ENCODE measurements at regions not wholly inside any gene's neighbourhood (a gene's known extent, or its start where the extent isn't known, plus 50 kb on each side); places are given as distances from the start of the nearest gene placed in this dataset.

DNA sequence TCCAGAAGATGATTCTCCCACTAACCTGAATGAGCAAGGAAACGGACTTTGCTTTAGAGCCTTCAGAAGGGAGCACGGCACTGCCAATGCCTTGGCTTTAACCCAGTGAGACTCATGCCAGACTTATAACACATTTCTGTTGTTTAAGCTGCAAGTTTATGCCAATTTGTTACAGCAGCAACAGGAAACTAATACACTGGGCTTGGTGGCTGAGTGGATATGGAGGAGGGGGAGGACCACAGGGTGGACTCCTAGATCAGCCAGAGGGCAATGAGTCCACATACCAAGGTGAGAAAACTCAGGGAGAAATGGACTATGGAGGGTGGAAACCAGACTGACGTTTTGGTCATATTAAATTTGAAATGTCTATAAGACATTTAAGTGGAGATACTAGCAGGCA is 156.2 kb upstream of the KCNJ6 start:
- WGBS (ENCODE audit: insufficient coverage, insufficient replicate concordance, low lambda C conversion rate, missing lambda C conversion rate), result 13% methylated on average over 3 of the region's 3 CpGs
- H3K9me3 ChIP-seq (replicated peaks; ENCODE audit: control insufficient read depth, insufficient read depth, low read length), result no peaks in the 10 kb centered on the region
- ChIA-PET POLR2A (no interaction called here), SMC1A (ENCODE audit: uncharacterized antibody, unreplicated experiment) (no interaction called here), CTCF (no interaction called here), RAD21 (ENCODE audit: unreplicated experiment) (no interaction called here)
- no peak overlapping the region for H3K27ac ChIP-seq (ENCODE audit: control insufficient read depth, insufficient read depth)
- no peak for ATAC-seq
- H3K36me3 ChIP-seq (ENCODE audit: control insufficient read depth in 2 of 2, insufficient read depth in 2 of 2, low read length in 1 of 2), result no peaks in the 10 kb centered on the region
- BruUV-seq (replicated peaks), result no TSS peak
- no peaks in the 10 kb centered on the region for H3K4me1 ChIP-seq (ENCODE audit: control insufficient read depth, insufficient read depth, low read length)
- in situ Hi-C loops (cut with MboI), result no loop called here
- no peaks in the 10 kb centered on the region for H4K20me1 ChIP-seq (ENCODE audit: control insufficient read depth, insufficient read depth)
- DNase-seq (ENCODE audit: low read depth, low spot score), result no peak
- no peak for TF ChIP-seq EZH2 (IDR thresholded peaks at IDR 0.05; ENCODE audit: borderline replicate concordance, control insufficient read depth, low read depth, low read length)
- TF ChIP-seq MEF2A (IDR thresholded peaks at IDR 0.05; ENCODE audit: insufficient read depth, low read depth, low read length), result no peak
- no peak for TF ChIP-seq NR2F1 (conservative IDR thresholded peaks at IDR 0.05)
- no peak for TF ChIP-seq RAD51 (IDR thresholded peaks at IDR 0.05)
- TF ChIP-seq BHLHE40 (IDR thresholded peaks at IDR 0.05; ENCODE audit: borderline replicate concordance in 1 of 2, low read depth in 2 of 2, low read length in 1 of 2), result no peak
- no peak for TF ChIP-seq CREB1 (IDR thresholded peaks at IDR 0.05; ENCODE audit: low read depth)
- TF ChIP-seq, protein P1, sequence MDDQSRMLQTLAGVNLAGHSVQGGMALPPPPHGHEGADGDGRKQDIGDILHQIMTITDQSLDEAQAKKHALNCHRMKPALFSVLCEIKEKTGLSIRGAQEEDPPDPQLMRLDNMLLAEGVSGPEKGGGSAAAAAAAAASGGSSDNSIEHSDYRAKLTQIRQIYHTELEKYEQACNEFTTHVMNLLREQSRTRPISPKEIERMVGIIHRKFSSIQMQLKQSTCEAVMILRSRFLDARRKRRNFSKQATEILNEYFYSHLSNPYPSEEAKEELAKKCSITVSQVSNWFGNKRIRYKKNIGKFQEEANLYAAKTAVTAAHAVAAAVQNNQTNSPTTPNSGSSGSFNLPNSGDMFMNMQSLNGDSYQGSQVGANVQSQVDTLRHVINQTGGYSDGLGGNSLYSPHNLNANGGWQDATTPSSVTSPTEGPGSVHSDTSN (IDR thresholded peaks at IDR 0.05; ENCODE audit: insufficient replicate concordance, low read depth, low read length), result no peak
- no peak for TF ChIP-seq NFIC (IDR thresholded peaks at IDR 0.05; ENCODE audit: low read depth, low read length)
- no peak for TF ChIP-seq MTA2 (IDR thresholded peaks at IDR 0.05; ENCODE audit: low read depth)
- TF ChIP-seq, protein P2, sequence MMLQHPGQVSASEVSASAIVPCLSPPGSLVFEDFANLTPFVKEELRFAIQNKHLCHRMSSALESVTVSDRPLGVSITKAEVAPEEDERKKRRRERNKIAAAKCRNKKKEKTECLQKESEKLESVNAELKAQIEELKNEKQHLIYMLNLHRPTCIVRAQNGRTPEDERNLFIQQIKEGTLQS (IDR thresholded peaks at IDR 0.05; ENCODE audit: borderline replicate concordance, extremely low read depth, low read depth, low read length), result no peak
- TF ChIP-seq TCF12 (IDR thresholded peaks at IDR 0.05; ENCODE audit: low read depth, low read length), result no peak
- no peak for TF ChIP-seq RAD21 (IDR thresholded peaks at IDR 0.05; ENCODE audit: insufficient read depth, low read depth, low read length)
- no peak for TF ChIP-seq STAT3 (IDR thresholded peaks at IDR 0.05; ENCODE audit: low read depth, low read length)
- no peak for TF ChIP-seq EED (IDR thresholded peaks at IDR 0.05; ENCODE audit: low read depth)
- no peak overlapping the region for H2AFZ ChIP-seq (ENCODE audit: control insufficient read depth, low read depth, low read length)
- no peak overlapping the region for H3K9ac ChIP-seq (ENCODE audit: control insufficient read depth, insufficient read depth, low read length)
- H3K27me3 ChIP-seq (replicated peaks in 1 of 2; ENCODE audit: control insufficient read depth in 2 of 2, insufficient read depth in 2 of 2, low read length in 1 of 2), result no peaks in the 10 kb centered on the region
- intact Hi-C loops (cut with micrococcal nuclease; ENCODE audit: unreplicated experiment), result no loop called here
- no peak for FAIRE-seq
- H3K4me3 ChIP-seq, result no peak overlapping the region
- no peaks in the 10 kb centered on the region for H3K79me2 ChIP-seq (ENCODE audit: control insufficient read depth, insufficient read depth, low read length)
- H3K4me2 ChIP-seq (ENCODE audit: control insufficient read depth, insufficient read depth), result no peak overlapping the region
